B cell (primary cell): ENCODE measurements at regions not wholly inside any gene's neighbourhood (a gene's known extent, or its start where the extent isn't known, plus 50 kb on each side); places are given as distances from the start of the nearest gene placed in this dataset.

Source experiments
- EZH2 ChIP-seq: IDR thresholded peaks from 2 replicates; pipeline ENCODE4 v1.6.1; 2012; ENCODE audit warnings: borderline replicate concordance, low read depth, mild to moderate bottlenecking, moderate library complexity, low read length; ENCODE audit not compliant: insufficient read depth, poor library complexity, severe bottlenecking
- TF ChIP-seq, protein P1 (sequence below): fragments of 200-600 bp; IDR thresholded peaks from one replicate; pipeline ENCODE4 v1.8.0; 2022; ENCODE audit warnings: antibody characterized with exemption, mild to moderate bottlenecking

DNA sequence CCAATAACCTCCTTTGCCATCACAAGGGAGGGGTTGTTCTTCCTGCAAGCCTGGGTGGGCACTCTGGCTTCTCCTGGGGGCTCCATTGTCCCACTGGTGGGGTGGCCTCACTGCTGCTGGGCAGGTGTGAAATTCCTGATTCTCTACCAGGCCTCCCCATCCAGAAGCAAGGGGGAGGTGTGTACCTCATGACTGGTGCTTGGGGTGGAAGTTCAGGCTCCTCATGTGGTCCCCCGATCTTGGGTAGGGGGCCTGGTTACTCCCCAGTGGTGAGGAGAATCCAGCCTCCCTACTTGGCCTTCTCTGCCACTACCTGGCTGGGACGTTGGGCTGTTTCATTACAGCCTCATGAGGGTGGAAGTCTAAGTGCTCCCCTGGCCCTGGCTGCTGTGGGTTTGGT, 433.9 kb downstream of the IRX2 start:
- TF ChIP-seq, protein P1, sequence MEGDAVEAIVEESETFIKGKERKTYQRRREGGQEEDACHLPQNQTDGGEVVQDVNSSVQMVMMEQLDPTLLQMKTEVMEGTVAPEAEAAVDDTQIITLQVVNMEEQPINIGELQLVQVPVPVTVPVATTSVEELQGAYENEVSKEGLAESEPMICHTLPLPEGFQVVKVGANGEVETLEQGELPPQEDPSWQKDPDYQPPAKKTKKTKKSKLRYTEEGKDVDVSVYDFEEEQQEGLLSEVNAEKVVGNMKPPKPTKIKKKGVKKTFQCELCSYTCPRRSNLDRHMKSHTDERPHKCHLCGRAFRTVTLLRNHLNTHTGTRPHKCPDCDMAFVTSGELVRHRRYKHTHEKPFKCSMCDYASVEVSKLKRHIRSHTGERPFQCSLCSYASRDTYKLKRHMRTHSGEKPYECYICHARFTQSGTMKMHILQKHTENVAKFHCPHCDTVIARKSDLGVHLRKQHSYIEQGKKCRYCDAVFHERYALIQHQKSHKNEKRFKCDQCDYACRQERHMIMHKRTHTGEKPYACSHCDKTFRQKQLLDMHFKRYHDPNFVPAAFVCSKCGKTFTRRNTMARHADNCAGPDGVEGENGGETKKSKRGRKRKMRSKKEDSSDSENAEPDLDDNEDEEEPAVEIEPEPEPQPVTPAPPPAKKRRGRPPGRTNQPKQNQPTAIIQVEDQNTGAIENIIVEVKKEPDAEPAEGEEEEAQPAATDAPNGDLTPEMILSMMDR, result no peak
- no peak for TF ChIP-seq EZH2
